ENCODE measurements at regions not wholly inside any gene's neighbourhood (a gene's known extent, or its start where the extent isn't known, plus 50 kb on each side); places are given as distances from the start of the nearest gene placed in this dataset.

GRCh38 chr6:14722001-14722562 is 523.8 kb upstream of the JARID2 start:
- ATAC-seq: no peak
- TF ChIP-seq PATZ1 (CRISPR knock-in tag; IDR thresholded peaks at IDR 0.05; ENCODE audit: borderline replicate concordance) (no peak), ZFP3 (CRISPR knock-in tag; IDR thresholded peaks at IDR 0.05) (no peak), CREB5 (CRISPR knock-in tag; IDR thresholded peaks at IDR 0.05; ENCODE audit: low read depth) (no peak), ISL1 (CRISPR knock-in tag; IDR thresholded peaks at IDR 0.05) (no peak), BACH2 (CRISPR knock-in tag; IDR thresholded peaks at IDR 0.05; ENCODE audit: borderline replicate concordance) (no peak), ZNF565 (CRISPR knock-in tag; conservative IDR thresholded peaks at IDR 0.05; ENCODE audit: low read depth) (no peak), ZC3H10 (CRISPR knock-in tag; IDR thresholded peaks at IDR 0.05) (no peak), ARNTL (CRISPR knock-in tag; IDR thresholded peaks at IDR 0.05; ENCODE audit: borderline replicate concordance, low read depth) (no peak), RARB (CRISPR knock-in tag; IDR thresholded peaks at IDR 0.05) (no peak), ZNF8 (CRISPR knock-in tag; IDR thresholded peaks at IDR 0.05) (no peak)

- ATAC-seq: no peak
These were observed 523.2 kb upstream of the JARID2 start for GRCh38 chr6:14722704-14723103.

More at GRCh38 chr6:14722704-14723103, 523.2 kb upstream of the JARID2 start:
- no peak for TF ChIP-seq OSR1 (CRISPR knock-in tag; IDR thresholded peaks at IDR 0.05)
- no peak for TF ChIP-seq CSDC2 (CRISPR knock-in tag; IDR thresholded peaks at IDR 0.05)
- TF ChIP-seq ZFP3 (CRISPR knock-in tag; IDR thresholded peaks at IDR 0.05): no peak
- TF ChIP-seq ESRRG (CRISPR knock-in tag; IDR thresholded peaks at IDR 0.05): no peak
- no peak for TF ChIP-seq ZNF8 (CRISPR knock-in tag; IDR thresholded peaks at IDR 0.05)
- no peak for TF ChIP-seq TSHZ2 (CRISPR knock-in tag; IDR thresholded peaks at IDR 0.05)
- no peak for TF ChIP-seq ZNF70 (CRISPR knock-in tag; IDR thresholded peaks at IDR 0.05)
- TF ChIP-seq PPARA (CRISPR knock-in tag; IDR thresholded peaks at IDR 0.05; ENCODE audit: borderline replicate concordance): no peak
- TF ChIP-seq ARNTL (CRISPR knock-in tag; IDR thresholded peaks at IDR 0.05; ENCODE audit: borderline replicate concordance, low read depth): no peak
- TF ChIP-seq PATZ1 (CRISPR knock-in tag; IDR thresholded peaks at IDR 0.05; ENCODE audit: borderline replicate concordance): no peak
- no peak for TF ChIP-seq ZFP30 (CRISPR knock-in tag; IDR thresholded peaks at IDR 0.05)
- no peak for TF ChIP-seq ZNF565 (CRISPR knock-in tag; conservative IDR thresholded peaks at IDR 0.05; ENCODE audit: low read depth)
- TF ChIP-seq POU6F1 (CRISPR knock-in tag; IDR thresholded peaks at IDR 0.05; ENCODE audit: borderline replicate concordance, low read depth): no peak
